Endothelial cell of umbilical vein (primary cell): ENCODE measurements at regions not wholly inside any gene's neighbourhood (a gene's known extent, or its start where the extent isn't known, plus 50 kb on each side); places are given as distances from the start of the nearest gene placed in this dataset.

Experiments used
- BruUV-seq: library from RNA; stranded (reverse); fragments of 400-500 nt; replicated peaks from 2 replicates; lab custom pipeline; 2021; lab: Mats Ljungman, UMichigan
- CTCF ChIA-PET: fragments of 300-600, 350-600 bp; sonication (Branson Sonifier 250); formaldehyde crosslinking; loops from one replicate; lab custom pipeline; 2021; ENCODE audit warnings: antibody characterized with exemption, inconsistent platforms; lab: Charles Lee
- POLR2A ChIA-PET: fragments of 300-600, 350-600 bp; sonication (Branson Sonifier 250); formaldehyde crosslinking; loops from one replicate; lab custom pipeline; 2021; ENCODE audit warnings: antibody characterized with exemption, inconsistent platforms; lab: Charles Lee
- DNase-seq: peaks from one replicate; pipeline ENCODE4 v3.0.0-alpha.2; 2011; ENCODE audit warnings: low read depth, low spot score
- FAIRE-seq: peaks from 2 replicates; lab custom pipeline; 2011; peaks lifted over from hg19 to GRCh38; lab: Jason Lieb, UNC
- H2AFZ ChIP-seq: 2 replicates; pipeline ENCODE4 v1.6.0; 2012; ENCODE audit warnings: low read depth, low read length, control low read depth, inconsistent platforms
- H3K27ac ChIP-seq: 2 replicates; pipeline ENCODE4 v1.5.1; 2011; ENCODE audit warnings: low read depth, mild to moderate bottlenecking, control low read depth, low read length, moderate library complexity; ENCODE audit not compliant: insufficient read depth
- H3K27me3 ChIP-seq, 2 experiments: 2 replicates each; pipeline versions ENCODE4 v1.6.0 to v1.6.1; 2011; ENCODE audit warnings: low read length in 2 of 2, mixed read lengths in 1 of 2; ENCODE audit not compliant: control insufficient read depth in 2 of 2, insufficient read depth in 2 of 2
- H3K36me3 ChIP-seq, 2 experiments: 2 replicates in 1 of 2; 3 replicates in 1 of 2; pipeline ENCODE4 v1.5.1; 2011; ENCODE audit warnings: low read length in 2 of 2, mild to moderate bottlenecking in 1 of 2, moderate library complexity in 1 of 2; ENCODE audit not compliant: control insufficient read depth in 2 of 2, insufficient read depth in 2 of 2; ENCODE audit errors: extremely low read depth in 1 of 2
- H3K4me1 ChIP-seq: 3 replicates; pipeline ENCODE4 v1.5.1; 2011; ENCODE audit warnings: mild to moderate bottlenecking, low read length; ENCODE audit not compliant: control insufficient read depth, insufficient read depth; ENCODE audit errors: extremely low read depth
- H3K4me2 ChIP-seq: 2 replicates; pipeline ENCODE4 v1.6.1; 2011; ENCODE audit warnings: low read length, control low read depth, mixed read lengths; ENCODE audit not compliant: insufficient read depth
- H3K4me3 ChIP-seq, 3 experiments: fragments of 200-600 bp in 1 of 3; sonication (generic), shearing (Covaris generic) in 1 of 3; replicated peaks in 1 of 3; 2 replicates each; pipeline ENCODE4 v1.5.1; 2011 to 2016; ENCODE audit warnings: control low read depth in 3 of 3, low read length in 3 of 3, mild to moderate bottlenecking in 2 of 3, inconsistent platforms in 1 of 3, low read depth in 1 of 3, moderate library complexity in 1 of 3; ENCODE audit not compliant: insufficient read depth in 1 of 3
- H3K79me2 ChIP-seq: 2 replicates; pipeline ENCODE4 v1.6.0; 2012; ENCODE audit warnings: low read length, inconsistent platforms; ENCODE audit not compliant: control insufficient read depth, insufficient read depth
- H3K9ac ChIP-seq: replicated peaks from 2 replicates; pipeline ENCODE3; 2011; ENCODE audit warnings: low read length, control low read depth; ENCODE audit not compliant: insufficient read depth; ENCODE audit errors: extremely low read depth
- H3K9me1 ChIP-seq: replicated peaks from 3 replicates; pipeline ENCODE4 v1.6.0; 2011; ENCODE audit warnings: mild to moderate bottlenecking, low read length; ENCODE audit not compliant: control insufficient read depth, insufficient read depth; ENCODE audit errors: extremely low read depth
- H3K9me3 ChIP-seq: replicated peaks from 2 replicates; pipeline ENCODE4 v1.5.1; 2012; ENCODE audit warnings: low read length, inconsistent platforms; ENCODE audit not compliant: control insufficient read depth, insufficient read depth
- H4K20me1 ChIP-seq: replicated peaks from 2 replicates; pipeline ENCODE3; 2011; ENCODE audit warnings: mild to moderate bottlenecking, low read length; ENCODE audit not compliant: control insufficient read depth, insufficient read depth; ENCODE audit errors: extremely low read depth
- CTCF ChIP-seq, 2 donors: IDR thresholded peaks; 1 replicate in 1 of 2; 2 replicates in 1 of 2; pipeline ENCODE4 v1.5.1; 2011; ENCODE audit warnings: low read length in 2 of 2, mild to moderate bottlenecking in 2 of 2, moderate library complexity in 2 of 2, control low read depth in 1 of 2, inconsistent platforms in 1 of 2, low read depth in 1 of 2; ENCODE audit not compliant: insufficient read depth in 1 of 2; ENCODE audit errors: extremely low read depth in 1 of 2
- JUN ChIP-seq: IDR thresholded peaks from 2 replicates; pipeline ENCODE4 v1.6.1; 2011; ENCODE audit warnings: borderline replicate concordance, low read depth; ENCODE audit not compliant: insufficient read length, insufficient read depth
- MAX ChIP-seq: IDR thresholded peaks from 2 replicates; pipeline ENCODE4 v1.6.1; 2011; ENCODE audit not compliant: insufficient read depth, insufficient read length
- MYC ChIP-seq: IDR thresholded peaks from one replicate; pipeline ENCODE4 v1.6.1; 2011; ENCODE audit warnings: mild to moderate bottlenecking, low read depth, low read length
- POLR2AphosphoS5 ChIP-seq: IDR thresholded peaks from 2 replicates; pipeline ENCODE4 v1.6.1; 2012; ENCODE audit warnings: low read depth, mild to moderate bottlenecking, control low read depth, low read length, moderate library complexity; ENCODE audit not compliant: insufficient read depth
- dilution Hi-C: fragments of 300-500 bp; cut with MboI; formaldehyde crosslinking; loops from one replicate; pipeline ENCODE4 v1.15.0; 2019; ENCODE audit warnings: low sequenced_read_pairs; ENCODE audit not compliant: extremely low pct_ligation_motif_present
- intact Hi-C: fragments of 100-400 bp; cut with micrococcal nuclease; formaldehyde crosslinking; loops from one replicate; pipeline ENCODE4 v1.10.0; 2022

- POLR2A ChIA-PET = no interaction called here
- Histone ChIP-seq H4K20me1 (no peaks in the 10 kb centered on the region), H3K4me1 (no peaks in the 10 kb centered on the region), H3K9ac (no peak overlapping the region), H3K9me3 (no peaks in the 10 kb centered on the region), H3K79me2 (no peaks in the 10 kb centered on the region), H3K36me3 (no peaks in the 10 kb centered on the region), H3K4me3 (no peak overlapping the region), H2AFZ (no peak overlapping the region), H3K27ac (no peak overlapping the region), H3K4me2 (no peak overlapping the region), H3K9me1 (no peaks in the 10 kb centered on the region), H3K27me3 (peaks cover 0 to 3% of the 10 kb centered on the region in 2 experiments)
- intact Hi-C loops (loop anchor here (1.0 to 10.0 kb wide), 5 partner anchors 109 to 1338 kb away; no protein-coding TSS in a partner anchor), dilution Hi-C loops (no loop called here)
- CTCF ChIA-PET = interaction anchor here (0.9 to 1.7 kb wide), 6 partner anchors 71 to 1339 kb away, joined by 3 to 11 read pairs (median 5); no protein-coding TSS in a partner anchor
- FAIRE-seq (peak; percentile 89), DNase-seq (peak; percentile 65)
- no TSS peak for BruUV-seq
- TF ChIP-seq POLR2AphosphoS5 = no peak
- TF ChIP-seq JUN = no peak
- TF ChIP-seq CTCF (IDR thresholded peaks at IDR 0.05; ENCODE audit: extremely low read depth in 1 of 2, insufficient read depth in 1 of 2, low read depth in 1 of 2, low read length in 2 of 2) = peak; percentile 28 to 39
- TF ChIP-seq MYC = no peak
- no peak for TF ChIP-seq MAX
Observed at GRCh38 chr21:15592271-15592860, 137.4 kb upstream of the USP25 start.
